22Rv1 (cell line): ENCODE measurements at regions not wholly inside any gene's neighbourhood (a gene's known extent, or its start where the extent isn't known, plus 50 kb on each side); places are given as distances from the start of the nearest gene placed in this dataset.

Experiments used
- CTCF ChIP-seq: fragments of 450-650 bp; IDR thresholded peaks from 2 replicates; pipeline ENCODE4 v1.5.1; 2017; ENCODE audit warnings: mild to moderate bottlenecking
- ZFX ChIP-seq: fragments of 450-650 bp; IDR thresholded peaks from 2 replicates; pipeline ENCODE4 v1.6.1; 2017; ENCODE audit warnings: antibody characterized with exemption, borderline replicate concordance

DNA sequence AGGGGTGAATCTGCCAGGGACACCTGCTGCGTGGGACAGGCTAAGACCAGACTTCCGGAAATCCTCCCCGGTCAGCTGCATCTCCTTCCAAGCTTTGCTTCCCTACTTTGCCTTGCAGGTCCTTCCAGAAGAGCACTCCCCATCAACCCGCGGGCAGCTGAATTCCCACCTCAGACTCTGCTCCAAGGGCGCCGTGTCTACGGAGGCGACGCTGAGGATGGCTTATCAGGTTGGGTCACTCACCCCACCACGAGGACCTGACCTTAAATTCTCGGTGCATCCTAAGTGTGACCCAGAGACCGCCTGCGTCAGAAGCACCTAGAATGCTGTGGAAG, 78.9 kb upstream of the KMT2C start:
- TF ChIP-seq CTCF = no peak
- TF ChIP-seq ZFX = no peak
